ENCODE measurements at regions not wholly inside any gene's neighbourhood (a gene's known extent, or its start where the extent isn't known, plus 50 kb on each side); places are given as distances from the start of the nearest gene placed in this dataset.

DNA sequence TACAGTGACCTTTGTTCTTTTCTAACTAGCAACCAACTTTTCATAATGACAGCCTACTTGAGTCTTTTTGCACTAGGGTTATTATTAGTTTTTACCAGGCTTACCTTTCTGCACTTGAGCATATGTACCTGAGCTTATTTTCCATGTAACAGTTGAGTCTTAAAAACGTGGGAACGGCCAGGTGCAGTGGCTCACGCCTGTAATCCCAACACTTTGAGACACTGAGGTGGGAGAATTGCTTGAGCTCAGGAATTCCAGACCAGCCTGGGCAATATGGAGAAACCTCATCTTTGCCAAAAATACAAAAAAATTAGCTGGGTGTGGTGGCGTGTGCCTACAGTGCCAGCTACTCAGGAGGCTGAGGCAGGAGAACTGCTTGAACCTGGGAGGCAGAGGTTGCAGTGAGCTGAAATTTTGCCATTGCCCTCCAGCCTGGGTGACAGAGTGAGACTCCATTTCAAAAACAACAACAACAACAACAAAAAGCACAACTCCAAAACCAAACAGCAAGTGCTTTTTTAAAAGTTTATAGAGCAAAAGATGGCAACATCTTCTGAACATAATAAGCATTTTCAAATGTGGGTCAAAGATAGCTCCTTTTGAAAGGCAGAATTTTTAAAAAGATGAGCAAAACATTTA lies 57.1 kb upstream of the CD28 start:
- TF ChIP-seq POLR2A (IDR thresholded peaks at IDR 0.05): no peak
- no peak for TF ChIP-seq CTCF (IDR thresholded peaks at IDR 0.05)
- no peak for TF ChIP-seq EP300 (IDR thresholded peaks at IDR 0.05)
- no peak for TF ChIP-seq POLR2AphosphoS5 (IDR thresholded peaks at IDR 0.05)
